ENCODE measurements at regions not wholly inside any gene's neighbourhood (a gene's known extent, or its start where the extent isn't known, plus 50 kb on each side); places are given as distances from the start of the nearest gene placed in this dataset.

- TF ChIP-seq EZH2phosphoT487 (IDR thresholded peaks at IDR 0.05; ENCODE audit: borderline replicate concordance, low read length): no peak
- TF ChIP-seq, protein P1, sequence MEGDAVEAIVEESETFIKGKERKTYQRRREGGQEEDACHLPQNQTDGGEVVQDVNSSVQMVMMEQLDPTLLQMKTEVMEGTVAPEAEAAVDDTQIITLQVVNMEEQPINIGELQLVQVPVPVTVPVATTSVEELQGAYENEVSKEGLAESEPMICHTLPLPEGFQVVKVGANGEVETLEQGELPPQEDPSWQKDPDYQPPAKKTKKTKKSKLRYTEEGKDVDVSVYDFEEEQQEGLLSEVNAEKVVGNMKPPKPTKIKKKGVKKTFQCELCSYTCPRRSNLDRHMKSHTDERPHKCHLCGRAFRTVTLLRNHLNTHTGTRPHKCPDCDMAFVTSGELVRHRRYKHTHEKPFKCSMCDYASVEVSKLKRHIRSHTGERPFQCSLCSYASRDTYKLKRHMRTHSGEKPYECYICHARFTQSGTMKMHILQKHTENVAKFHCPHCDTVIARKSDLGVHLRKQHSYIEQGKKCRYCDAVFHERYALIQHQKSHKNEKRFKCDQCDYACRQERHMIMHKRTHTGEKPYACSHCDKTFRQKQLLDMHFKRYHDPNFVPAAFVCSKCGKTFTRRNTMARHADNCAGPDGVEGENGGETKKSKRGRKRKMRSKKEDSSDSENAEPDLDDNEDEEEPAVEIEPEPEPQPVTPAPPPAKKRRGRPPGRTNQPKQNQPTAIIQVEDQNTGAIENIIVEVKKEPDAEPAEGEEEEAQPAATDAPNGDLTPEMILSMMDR (conservative IDR thresholded peaks at IDR 0.05; ENCODE audit: low read depth, low read length): no peak
These were observed 1049.2 kb upstream of the ZEB2 start for GRCh38 chr2:145569108-145569507.

Measured in PC-3 (cell line).